ENCODE measurements at regions not wholly inside any gene's neighbourhood (a gene's known extent, or its start where the extent isn't known, plus 50 kb on each side); places are given as distances from the start of the nearest gene placed in this dataset.
"Not testable (repeated sequence)": the region's sequence is repeated elsewhere in the genome, so short reads cannot be mapped to it uniquely, and the experiment has no call there.

DNA sequence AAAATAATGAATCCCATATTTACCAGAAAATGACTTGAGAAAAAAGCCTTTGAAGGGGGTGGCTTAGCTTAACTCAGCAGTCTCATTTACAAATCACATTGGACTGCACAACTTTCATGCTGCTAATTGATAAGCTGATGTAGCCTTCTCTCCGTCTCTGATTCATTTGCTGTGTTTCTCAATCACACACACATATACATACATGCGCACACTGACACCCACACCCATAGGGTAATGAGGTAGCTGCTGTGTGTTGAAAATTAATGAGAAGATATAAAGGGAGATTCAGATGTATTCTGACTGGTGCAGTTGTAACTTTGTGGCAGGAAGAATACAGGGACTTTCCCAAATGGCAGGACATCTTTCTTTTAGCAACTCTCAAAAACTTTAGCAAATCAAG, 141.9 kb upstream of the GCFC2 start:
- Histone ChIP-seq H3K36me3 (ENCODE audit: control insufficient read depth, insufficient read depth, low read length) (no peaks in the 10 kb centered on the region), H3K27me3 (ENCODE audit: control insufficient read depth, insufficient read depth, low read length) (no peaks in the 10 kb centered on the region), H3K4me3 (ENCODE audit: low read depth, low read length) (no peak overlapping the region)
- POLR2A ChIA-PET = no interaction called here
- CTCF ChIA-PET = no interaction called here
- DNase-seq (ENCODE audit: low read depth) = no peak
- TF ChIP-seq, protein P1, sequence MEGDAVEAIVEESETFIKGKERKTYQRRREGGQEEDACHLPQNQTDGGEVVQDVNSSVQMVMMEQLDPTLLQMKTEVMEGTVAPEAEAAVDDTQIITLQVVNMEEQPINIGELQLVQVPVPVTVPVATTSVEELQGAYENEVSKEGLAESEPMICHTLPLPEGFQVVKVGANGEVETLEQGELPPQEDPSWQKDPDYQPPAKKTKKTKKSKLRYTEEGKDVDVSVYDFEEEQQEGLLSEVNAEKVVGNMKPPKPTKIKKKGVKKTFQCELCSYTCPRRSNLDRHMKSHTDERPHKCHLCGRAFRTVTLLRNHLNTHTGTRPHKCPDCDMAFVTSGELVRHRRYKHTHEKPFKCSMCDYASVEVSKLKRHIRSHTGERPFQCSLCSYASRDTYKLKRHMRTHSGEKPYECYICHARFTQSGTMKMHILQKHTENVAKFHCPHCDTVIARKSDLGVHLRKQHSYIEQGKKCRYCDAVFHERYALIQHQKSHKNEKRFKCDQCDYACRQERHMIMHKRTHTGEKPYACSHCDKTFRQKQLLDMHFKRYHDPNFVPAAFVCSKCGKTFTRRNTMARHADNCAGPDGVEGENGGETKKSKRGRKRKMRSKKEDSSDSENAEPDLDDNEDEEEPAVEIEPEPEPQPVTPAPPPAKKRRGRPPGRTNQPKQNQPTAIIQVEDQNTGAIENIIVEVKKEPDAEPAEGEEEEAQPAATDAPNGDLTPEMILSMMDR (IDR thresholded peaks at IDR 0.05; ENCODE audit: insufficient read depth, low read depth, low read length) = no peak

GRCh38 chr2:75846683-75847190, 136.0 kb upstream of the GCFC2 start:
- TF ChIP-seq, protein P1 (IDR thresholded peaks at IDR 0.05; ENCODE audit: insufficient read depth, low read depth, low read length) = no peak

DNA sequence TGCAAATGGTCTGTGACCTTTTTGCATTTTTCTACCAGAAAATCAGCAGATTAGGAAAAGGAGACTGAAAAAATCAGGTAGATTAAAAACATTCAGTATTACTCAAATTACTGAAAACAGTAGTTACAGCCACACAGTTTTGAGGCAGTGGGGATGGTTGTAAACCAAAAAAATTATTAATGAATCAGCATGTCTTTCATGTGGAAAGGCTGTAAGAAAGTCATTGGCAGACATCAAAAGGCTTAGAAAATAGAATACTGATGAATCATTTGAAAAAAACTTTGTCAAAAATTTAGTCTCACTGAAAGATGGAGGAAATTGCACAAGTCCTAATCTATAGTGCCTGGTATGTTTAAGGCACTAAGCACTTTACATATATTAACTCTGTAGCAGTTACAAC, 133.9 kb upstream of the GCFC2 start:
- DNase-seq (ENCODE audit: low read depth) = no peak
- no peaks in the 10 kb centered on the region for H3K36me3 ChIP-seq (ENCODE audit: control insufficient read depth, insufficient read depth, low read length)
- ChIA-PET POLR2A (no interaction called here), CTCF (no interaction called here)
- no peaks in the 10 kb centered on the region for H3K27me3 ChIP-seq (ENCODE audit: control insufficient read depth, insufficient read depth, low read length)
- no peak overlapping the region for H3K4me3 ChIP-seq (ENCODE audit: low read depth, low read length)
- TF ChIP-seq, protein P1 (IDR thresholded peaks at IDR 0.05; ENCODE audit: insufficient read depth, low read depth, low read length) = no peak

More at GRCh38 chr2:75846683-75847190, 136.0 kb upstream of the GCFC2 start:
- no peaks in the 10 kb centered on the region for H3K36me3 ChIP-seq (ENCODE audit: control insufficient read depth, insufficient read depth, low read length)
- CTCF ChIA-PET = no interaction called here
- DNase-seq (ENCODE audit: low read depth) = no peak
- H3K27me3 ChIP-seq (ENCODE audit: control insufficient read depth, insufficient read depth, low read length) = no peaks in the 10 kb centered on the region
- POLR2A ChIA-PET = no interaction called here
- no peak overlapping the region for H3K4me3 ChIP-seq (ENCODE audit: low read depth, low read length)

- H3K27me3 ChIP-seq (ENCODE audit: control insufficient read depth, insufficient read depth, low read length); H3K36me3 ChIP-seq (ENCODE audit: control insufficient read depth, insufficient read depth, low read length); DNase-seq (ENCODE audit: low read depth); CTCF ChIA-PET; H3K4me3 ChIP-seq (ENCODE audit: low read depth, low read length); POLR2A ChIA-PET: not testable (repeated sequence)
These were observed 123.9 kb upstream of the GCFC2 start for GRCh38 chr2:75834588-75834987.

- Histone ChIP-seq H3K4me3 (ENCODE audit: low read depth, low read length) (no peak overlapping the region), H3K27me3 (ENCODE audit: control insufficient read depth, insufficient read depth, low read length) (no peaks in the 10 kb centered on the region; the same call in 1 of the 2 replicates), H3K36me3 (ENCODE audit: control insufficient read depth, insufficient read depth, low read length) (no peaks in the 10 kb centered on the region)
- DNase-seq (ENCODE audit: low read depth) = no peak
- POLR2A ChIA-PET = no interaction called here
- CTCF ChIA-PET = no interaction called here
- TF ChIP-seq, protein P1 (IDR thresholded peaks at IDR 0.05; ENCODE audit: insufficient read depth, low read depth, low read length) = no peak
These were observed 122.7 kb upstream of the GCFC2 start for GRCh38 chr2:75833386-75833785.

GRCh38 chr2:75828826-75829225, 118.1 kb upstream of the GCFC2 start:
- H3K36me3 ChIP-seq (ENCODE audit: control insufficient read depth, insufficient read depth, low read length) = no peaks in the 10 kb centered on the region
- ChIA-PET POLR2A (no interaction called here), CTCF (no interaction called here)
- TF ChIP-seq, protein P1 (IDR thresholded peaks at IDR 0.05; ENCODE audit: insufficient read depth, low read depth, low read length) = no peak
- no peak for DNase-seq (ENCODE audit: low read depth)
- no peaks in the 10 kb centered on the region for H3K27me3 ChIP-seq (ENCODE audit: control insufficient read depth, insufficient read depth, low read length)
- no peak overlapping the region for H3K4me3 ChIP-seq (ENCODE audit: low read depth, low read length)

DNA sequence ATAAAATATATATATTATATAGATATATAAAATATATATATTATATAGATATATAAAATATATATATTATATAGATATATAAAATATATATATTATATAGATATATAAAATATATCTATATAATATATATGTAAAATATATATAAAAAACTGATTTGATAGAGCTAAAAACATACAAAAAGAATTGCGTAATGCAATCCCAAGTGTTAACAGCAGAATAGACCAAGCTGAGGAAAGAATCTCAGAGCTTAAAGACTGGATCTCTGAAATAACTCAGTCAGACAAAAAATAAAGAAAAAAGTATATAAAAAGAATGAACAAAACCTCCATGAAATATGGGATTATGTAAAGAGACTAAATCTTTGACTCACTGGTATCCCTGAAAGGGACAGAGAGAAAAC, 112.8 kb upstream of the GCFC2 start:
- H3K27me3 ChIP-seq (ENCODE audit: control insufficient read depth, insufficient read depth, low read length); DNase-seq (ENCODE audit: low read depth); H3K4me3 ChIP-seq (ENCODE audit: low read depth, low read length); POLR2A ChIA-PET; CTCF ChIA-PET; H3K36me3 ChIP-seq (ENCODE audit: control insufficient read depth, insufficient read depth, low read length): not testable (repeated sequence)

Measured in BJ (cell line).